ENCODE measurements at regions not wholly inside any gene's neighbourhood (a gene's known extent, or its start where the extent isn't known, plus 50 kb on each side); places are given as distances from the start of the nearest gene placed in this dataset.
A peak's percentile ranks its signal among the peaks of the same experiment; 100 is the strongest.

DNA sequence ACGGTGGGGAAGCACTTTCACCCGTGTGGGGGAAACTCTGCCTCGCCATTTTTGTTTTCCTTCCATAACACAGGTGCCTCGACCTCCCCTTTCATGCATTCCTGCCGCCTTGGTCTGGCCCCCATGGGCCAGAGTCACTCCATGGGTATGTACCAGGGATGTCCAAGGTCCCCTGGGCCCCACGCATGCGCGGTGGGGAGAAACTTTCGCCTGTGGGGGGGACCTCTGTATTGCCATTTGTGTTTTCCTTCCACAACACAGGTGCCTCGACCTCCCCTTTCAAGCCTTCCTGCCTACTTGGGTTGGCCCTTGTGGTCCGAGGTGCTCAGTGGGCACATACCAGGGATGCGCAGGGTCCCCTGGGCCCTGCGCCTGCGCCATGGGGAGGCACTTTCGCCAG is 345.8 kb downstream of the ALG10 start:
- no peaks in the 10 kb centered on the region for H3K27me3 ChIP-seq (ENCODE audit: low read depth, low read length)
- no peaks in the 10 kb centered on the region for H3K4me1 ChIP-seq (ENCODE audit: control insufficient read depth in 1 of 2, insufficient read depth in 2 of 2, low read length in 2 of 2)
- H3K9me3 ChIP-seq (ENCODE audit: control insufficient read depth in 1 of 2, low read length in 2 of 2): peaks cover 0 to 72% of the 10 kb centered on the region in 2 donors
- no peaks in the 10 kb centered on the region for H3K36me3 ChIP-seq (ENCODE audit: control insufficient read depth in 1 of 2, insufficient read depth in 2 of 2, low read length in 2 of 2)
- H3K27ac ChIP-seq (ENCODE audit: low read length): no peak overlapping the region
- peak overlapping the region in 1 of 2 donors; percentile 19 for H3K4me3 ChIP-seq (ENCODE audit: low read depth in 1 of 2, low read length in 2 of 2)

DNA sequence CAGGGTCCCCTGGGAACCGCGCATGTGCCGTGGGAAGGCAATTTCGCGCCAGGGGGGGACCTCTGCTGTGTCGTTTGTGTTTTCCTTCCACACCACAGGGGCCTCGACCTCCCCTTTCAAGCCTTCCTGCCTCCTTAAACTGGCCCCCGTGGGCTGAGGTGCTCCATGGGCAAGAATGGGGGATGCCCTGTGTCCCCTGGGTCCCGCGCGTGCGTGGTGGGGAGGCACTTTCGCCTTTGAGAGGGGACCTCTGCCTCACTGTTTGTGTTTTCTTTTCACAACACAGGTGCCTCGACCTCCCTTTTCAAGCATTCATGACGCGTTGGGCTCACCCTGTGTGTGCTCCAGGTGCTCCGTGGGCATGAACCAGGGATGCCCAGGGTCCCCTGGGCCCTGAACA is 348.8 kb downstream of the ALG10 start:
- peaks cover 0 to 87% of the 10 kb centered on the region in 2 donors for H3K9me3 ChIP-seq (ENCODE audit: control insufficient read depth in 1 of 2, low read length in 2 of 2)
- no peak overlapping the region for H3K27ac ChIP-seq (ENCODE audit: low read length)

DNA sequence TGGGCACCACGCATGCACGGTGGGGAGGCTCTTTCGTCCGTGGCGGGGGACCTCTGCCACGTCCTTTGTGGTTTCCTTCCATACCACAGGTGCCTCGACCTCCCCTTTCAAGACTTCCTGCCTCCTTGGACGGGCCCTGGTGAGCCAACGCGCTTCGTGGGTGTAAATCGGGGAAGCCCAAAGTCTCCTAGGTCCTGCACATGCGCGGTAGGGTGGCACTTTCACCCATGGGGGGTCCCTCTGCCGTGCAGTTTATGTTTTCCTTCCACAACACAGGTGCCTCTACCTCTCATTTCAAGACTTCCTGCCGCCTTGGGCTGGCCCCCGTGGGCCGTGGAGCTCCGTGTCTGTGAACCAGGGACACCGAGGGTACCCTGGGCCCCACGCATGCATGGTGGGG is 349.7 kb downstream of the ALG10 start:
- Histone ChIP-seq H3K27ac (ENCODE audit: low read length) (no peak overlapping the region), H3K9me3 (ENCODE audit: control insufficient read depth in 1 of 2, low read length in 2 of 2) (peaks cover 0 to 85% of the 10 kb centered on the region in 2 donors), H3K36me3 (ENCODE audit: control insufficient read depth in 1 of 2, insufficient read depth in 2 of 2, low read length in 2 of 2) (no peaks in the 10 kb centered on the region), H3K4me3 (ENCODE audit: low read depth in 1 of 2, low read length in 2 of 2) (no peak overlapping the region), H3K27me3 (ENCODE audit: low read depth, low read length) (no peaks in the 10 kb centered on the region), H3K4me1 (ENCODE audit: control insufficient read depth in 1 of 2, insufficient read depth in 2 of 2, low read length in 2 of 2) (no peaks in the 10 kb centered on the region)

More for the DNA sequence above, 348.8 kb downstream of the ALG10 start:
- Histone ChIP-seq H3K27me3 (ENCODE audit: low read depth, low read length) (no peaks in the 10 kb centered on the region), H3K36me3 (ENCODE audit: control insufficient read depth in 1 of 2, insufficient read depth in 2 of 2, low read length in 2 of 2) (no peaks in the 10 kb centered on the region), H3K4me1 (ENCODE audit: control insufficient read depth in 1 of 2, insufficient read depth in 2 of 2, low read length in 2 of 2) (no peaks in the 10 kb centered on the region), H3K4me3 (ENCODE audit: low read depth in 1 of 2, low read length in 2 of 2) (peak overlapping the region in 1 of 2 donors; percentile 20)

DNA sequence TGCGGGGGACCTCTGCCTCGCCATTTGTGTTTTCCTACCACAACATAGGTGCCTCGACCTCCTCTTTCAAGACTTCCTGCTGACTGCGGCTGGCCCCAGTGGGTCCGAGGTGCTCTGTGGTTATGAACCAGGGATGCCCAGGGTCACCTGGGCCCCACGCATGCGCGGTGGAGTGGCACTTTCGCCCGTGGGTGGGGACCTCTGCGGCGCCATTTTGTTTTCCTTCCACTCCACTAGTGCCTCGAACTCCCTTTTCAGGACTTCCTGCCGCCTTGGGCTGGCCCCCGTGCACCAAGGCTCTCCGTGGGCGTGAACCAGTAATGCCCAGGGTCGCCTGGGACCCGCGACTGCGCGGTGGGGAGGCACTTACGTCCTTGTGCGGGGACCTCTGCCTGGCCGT is 351.6 kb downstream of the ALG10 start:
- Histone ChIP-seq H3K4me1 (ENCODE audit: control insufficient read depth in 1 of 2, insufficient read depth in 2 of 2, low read length in 2 of 2) (no peaks in the 10 kb centered on the region), H3K36me3 (ENCODE audit: control insufficient read depth in 1 of 2, insufficient read depth in 2 of 2, low read length in 2 of 2) (no peaks in the 10 kb centered on the region), H3K27ac (ENCODE audit: low read length) (no peak overlapping the region), H3K9me3 (ENCODE audit: control insufficient read depth in 1 of 2, low read length in 2 of 2) (peaks cover 0 to 74% of the 10 kb centered on the region in 2 donors), H3K4me3 (ENCODE audit: low read depth in 1 of 2, low read length in 2 of 2) (peak overlapping the region in 1 of 2 donors; percentile 25), H3K27me3 (ENCODE audit: low read depth, low read length) (no peaks in the 10 kb centered on the region)

GRCh38 chr12:34376133-34376799 is 354.0 kb downstream of the ALG10 start:
- Histone ChIP-seq H3K4me1 (ENCODE audit: control insufficient read depth in 1 of 2, insufficient read depth in 2 of 2, low read length in 2 of 2) (no peaks in the 10 kb centered on the region), H3K36me3 (ENCODE audit: control insufficient read depth in 1 of 2, insufficient read depth in 2 of 2, low read length in 2 of 2) (no peaks in the 10 kb centered on the region), H3K4me3 (ENCODE audit: low read depth in 1 of 2, low read length in 2 of 2) (no peak overlapping the region), H3K27me3 (ENCODE audit: low read depth, low read length) (no peaks in the 10 kb centered on the region), H3K9me3 (ENCODE audit: control insufficient read depth in 1 of 2, low read length in 2 of 2) (peaks cover 0 to 73% of the 10 kb centered on the region in 2 donors), H3K27ac (ENCODE audit: low read length) (no peak overlapping the region)

DNA sequence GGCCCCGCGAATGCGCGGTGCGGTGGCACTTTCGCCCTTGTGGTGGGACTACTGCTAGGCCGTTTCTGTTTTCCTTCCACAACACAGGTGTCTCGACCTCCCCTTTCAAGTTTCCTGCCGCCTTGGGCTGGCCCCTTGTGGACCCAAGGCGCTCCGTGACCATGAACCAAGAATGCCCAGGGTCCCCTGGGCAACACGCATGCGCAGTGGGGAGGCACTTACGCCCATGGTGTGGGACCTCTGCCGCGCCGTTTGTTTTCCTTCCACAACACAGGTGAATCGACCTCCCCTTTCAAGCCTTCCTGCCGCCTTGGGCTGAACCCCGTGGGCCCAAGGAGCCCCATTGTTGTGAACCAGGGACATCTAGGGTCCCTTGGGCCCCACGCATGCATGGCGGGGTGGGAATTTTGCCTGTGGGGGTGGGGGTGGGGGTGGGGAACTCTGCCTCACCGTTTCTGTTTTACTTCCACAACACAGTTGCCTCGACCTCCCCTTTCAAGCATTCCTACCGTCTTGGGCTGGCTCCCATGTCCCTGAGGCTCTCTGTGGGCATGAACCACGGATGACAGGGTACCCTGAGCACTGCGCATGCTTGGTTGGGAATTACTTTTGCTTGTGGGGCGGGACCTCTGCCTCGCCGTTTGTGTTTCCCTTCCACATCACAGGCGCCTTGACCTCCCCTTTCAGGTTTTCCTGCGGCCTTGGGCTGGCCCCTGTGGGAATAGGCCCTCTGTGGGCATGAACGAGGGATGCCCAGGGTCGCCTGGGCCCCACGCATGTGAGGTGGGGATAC is 355.1 kb downstream of the ALG10 start:
- Histone ChIP-seq H3K4me3 (ENCODE audit: low read depth in 1 of 2, low read length in 2 of 2) (peak overlapping the region in 1 of 2 donors; percentile 25), H3K9me3 (ENCODE audit: control insufficient read depth in 1 of 2, low read length in 2 of 2) (peaks cover 0 to 73% of the 10 kb centered on the region in 2 donors), H3K27me3 (ENCODE audit: low read depth, low read length) (no peaks in the 10 kb centered on the region), H3K36me3 (ENCODE audit: control insufficient read depth in 1 of 2, insufficient read depth in 2 of 2, low read length in 2 of 2) (no peaks in the 10 kb centered on the region), H3K27ac (ENCODE audit: low read length) (no peak overlapping the region), H3K4me1 (ENCODE audit: control insufficient read depth in 1 of 2, insufficient read depth in 2 of 2, low read length in 2 of 2) (no peaks in the 10 kb centered on the region)

DNA sequence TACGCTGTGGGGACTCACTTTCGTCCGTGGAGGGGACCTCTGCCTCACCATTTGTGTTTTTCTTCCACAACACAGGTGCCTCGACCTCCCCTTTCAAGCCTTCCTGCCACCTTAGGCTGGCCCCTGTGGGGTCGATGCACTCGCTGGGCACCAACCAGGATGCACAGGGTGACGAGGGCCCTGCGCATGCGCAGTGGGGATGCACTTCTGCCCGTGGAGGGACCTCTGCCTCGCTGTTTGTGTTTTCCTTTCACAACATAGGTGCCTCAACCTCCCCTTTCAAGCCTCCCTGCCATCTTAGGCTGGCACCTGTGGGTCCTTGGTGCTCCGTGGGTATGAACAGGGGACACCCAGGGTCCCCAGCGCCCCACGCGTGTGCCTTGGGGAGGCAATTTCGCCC is 356.8 kb downstream of the ALG10 start:
- Histone ChIP-seq H3K9me3 (ENCODE audit: control insufficient read depth in 1 of 2, low read length in 2 of 2) (peaks cover 0 to 73% of the 10 kb centered on the region in 2 donors), H3K4me3 (ENCODE audit: low read depth in 1 of 2, low read length in 2 of 2) (no peak overlapping the region), H3K27me3 (ENCODE audit: low read depth, low read length) (no peaks in the 10 kb centered on the region), H3K27ac (ENCODE audit: low read length) (no peak overlapping the region), H3K36me3 (ENCODE audit: control insufficient read depth in 1 of 2, insufficient read depth in 2 of 2, low read length in 2 of 2) (no peaks in the 10 kb centered on the region), H3K4me1 (ENCODE audit: control insufficient read depth in 1 of 2, insufficient read depth in 2 of 2, low read length in 2 of 2) (no peaks in the 10 kb centered on the region)

DNA sequence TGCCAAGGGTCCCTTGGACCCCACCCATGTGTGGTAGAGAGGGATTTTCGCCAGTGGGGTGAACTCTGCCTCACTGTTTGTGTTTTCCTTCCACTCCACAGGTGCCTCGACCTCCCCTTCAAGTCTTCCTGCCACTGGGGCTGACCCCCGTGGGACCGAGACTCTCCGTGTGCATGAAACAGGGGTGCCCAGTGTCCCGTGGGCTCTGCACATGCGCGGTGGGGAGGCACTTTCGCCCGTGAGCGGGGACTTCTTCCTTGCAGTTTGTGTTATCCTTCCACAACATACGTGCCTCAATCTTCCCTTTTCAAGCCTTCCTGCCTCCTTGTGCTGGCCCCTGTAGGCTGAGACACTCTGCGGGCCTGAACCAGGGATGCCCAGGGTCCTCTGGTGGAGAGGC is 362.4 kb downstream of the ALG10 start:
- Histone ChIP-seq H3K27me3 (ENCODE audit: low read depth, low read length) (no peaks in the 10 kb centered on the region), H3K4me3 (ENCODE audit: low read depth in 1 of 2, low read length in 2 of 2) (peak overlapping the region in 1 of 2 donors; percentile 6), H3K9me3 (ENCODE audit: control insufficient read depth in 1 of 2, low read length in 2 of 2) (peaks cover 0 to 74% of the 10 kb centered on the region in 2 donors), H3K27ac (ENCODE audit: low read length) (no peak overlapping the region), H3K36me3 (ENCODE audit: control insufficient read depth in 1 of 2, insufficient read depth in 2 of 2, low read length in 2 of 2) (no peaks in the 10 kb centered on the region), H3K4me1 (ENCODE audit: control insufficient read depth in 1 of 2, insufficient read depth in 2 of 2, low read length in 2 of 2) (no peaks in the 10 kb centered on the region)

GRCh38 chr12:34386016-34386415 is 363.7 kb downstream of the ALG10 start:
- Histone ChIP-seq H3K27me3 (ENCODE audit: low read depth, low read length) (no peaks in the 10 kb centered on the region), H3K27ac (ENCODE audit: low read length) (no peak overlapping the region), H3K4me3 (ENCODE audit: low read depth in 1 of 2, low read length in 2 of 2) (peak overlapping the region in 1 of 2 donors; percentile 2), H3K4me1 (ENCODE audit: control insufficient read depth in 1 of 2, insufficient read depth in 2 of 2, low read length in 2 of 2) (no peaks in the 10 kb centered on the region), H3K9me3 (ENCODE audit: control insufficient read depth in 1 of 2, low read length in 2 of 2) (peaks cover 0 to 68% of the 10 kb centered on the region in 2 donors), H3K36me3 (ENCODE audit: control insufficient read depth in 1 of 2, insufficient read depth in 2 of 2, low read length in 2 of 2) (no peaks in the 10 kb centered on the region)

DNA sequence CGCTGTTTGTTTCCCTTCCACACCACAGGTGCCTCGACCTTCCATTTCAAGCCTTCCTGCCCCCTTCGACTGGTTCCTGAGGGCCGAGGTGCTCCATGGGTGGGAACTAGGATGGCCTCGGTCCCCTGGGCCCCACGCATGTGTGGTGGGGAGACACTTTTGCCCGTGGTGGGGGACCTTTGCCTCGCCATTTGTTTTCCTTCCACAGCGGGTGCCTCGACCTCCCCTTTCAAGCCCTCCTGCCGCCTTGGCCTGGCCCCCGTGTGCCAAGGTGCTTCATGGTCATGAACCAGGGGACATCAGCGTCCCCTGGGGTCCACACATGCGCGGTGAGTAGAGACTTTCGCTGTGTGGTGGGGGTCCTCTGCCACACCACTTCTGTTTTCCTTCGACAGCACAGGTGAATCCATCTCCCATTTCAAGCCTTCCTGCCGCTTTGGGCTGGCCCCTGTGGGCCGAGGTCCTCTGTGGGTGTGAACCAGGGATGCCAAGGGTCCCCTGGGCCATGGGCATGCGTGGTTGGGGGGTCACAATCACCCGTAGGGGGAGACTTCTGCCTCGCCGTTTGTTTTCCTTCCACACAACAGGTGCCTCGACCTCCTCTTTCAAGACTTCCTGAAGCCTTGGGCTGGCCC is 364.4 kb downstream of the ALG10 start:
- no peaks in the 10 kb centered on the region for H3K4me1 ChIP-seq (ENCODE audit: control insufficient read depth in 1 of 2, insufficient read depth in 2 of 2, low read length in 2 of 2)
- no peaks in the 10 kb centered on the region for H3K27me3 ChIP-seq (ENCODE audit: low read depth, low read length)
- H3K36me3 ChIP-seq (ENCODE audit: control insufficient read depth in 1 of 2, insufficient read depth in 2 of 2, low read length in 2 of 2): no peaks in the 10 kb centered on the region
- peaks cover 0 to 71% of the 10 kb centered on the region in 2 donors for H3K9me3 ChIP-seq (ENCODE audit: control insufficient read depth in 1 of 2, low read length in 2 of 2)
- no peak overlapping the region for H3K4me3 ChIP-seq (ENCODE audit: low read depth in 1 of 2, low read length in 2 of 2)
- H3K27ac ChIP-seq (ENCODE audit: low read length): no peak overlapping the region

Measured in muscle layer of duodenum (tissue), 2 donors.